Right atrium auricular region (tissue), 2 donors: ENCODE measurements at regions not wholly inside any gene's neighbourhood (a gene's known extent, or its start where the extent isn't known, plus 50 kb on each side); places are given as distances from the start of the nearest gene placed in this dataset.

ENCODE experiments used
- DNase-seq: peaks from one replicate; pipeline ENCODE4 v3.0.0-alpha.2; 2019; ENCODE audit warnings: low spot score
- H3K27ac ChIP-seq, 2 donors: fragments of 200-600 bp; sonication (generic); 1 replicate in 1 of 2; 2 replicates in 1 of 2; pipeline ENCODE4 v1.5.1; 2016 to 2019
- H3K27me3 ChIP-seq, 2 donors: fragments of 200-600 bp; sonication (generic); one replicate each; pipeline versions ENCODE4 v1.5.1 to v1.6.0; 2017 to 2019
- H3K36me3 ChIP-seq: fragments of 200-600 bp; sonication (generic); one replicate; pipeline ENCODE4 v1.5.1; 2016
- H3K4me1 ChIP-seq, 2 donors: fragments of 200-600 bp; sonication (generic); one replicate each; pipeline versions ENCODE4 v1.5.1 to v1.6.0; 2017 to 2019
- H3K4me3 ChIP-seq, 2 donors: fragments of 200-600 bp; sonication (generic); 1 replicate in 1 of 2; 2 replicates in 1 of 2; pipeline ENCODE4 v1.5.1; 2017 to 2019; ENCODE audit warnings: mild to moderate bottlenecking in 1 of 2, moderate library complexity in 1 of 2
- H3K9me3 ChIP-seq, 2 donors: fragments of 200-600 bp; sonication (generic); one replicate each; pipeline ENCODE4 v1.5.1; 2019
- TF ChIP-seq, protein P1 (sequence below), 2 donors: fragments of 200-600 bp; sonication (generic); IDR thresholded peaks; one replicate each; pipeline ENCODE4 v1.5.1; 2019; ENCODE audit warnings: antibody characterized with exemption in 2 of 2

DNA sequence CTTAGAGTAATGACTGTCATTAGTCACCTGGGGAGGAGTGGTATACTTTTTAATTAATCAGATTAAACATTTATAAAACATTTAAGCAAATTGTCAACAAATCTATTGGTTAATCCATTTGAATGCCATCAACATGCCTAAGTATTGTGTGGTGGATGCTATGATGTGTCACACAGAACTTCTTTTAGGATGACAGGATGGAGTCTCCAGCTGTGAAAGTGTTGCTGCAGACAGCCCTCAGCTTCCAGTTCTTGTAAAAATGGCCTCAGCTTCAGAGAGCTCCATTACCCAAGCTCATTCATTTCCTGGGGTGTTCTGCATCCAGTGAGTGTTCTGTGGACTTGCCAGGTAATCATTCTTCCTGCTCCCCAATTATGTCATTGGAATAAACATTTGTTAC, 74.3 kb upstream of the CLNK start:
- Histone ChIP-seq H3K27ac (no peak overlapping the region), H3K4me1 (no peaks in the 10 kb centered on the region), H3K27me3 (no peaks in the 10 kb centered on the region), H3K36me3 (no peaks in the 10 kb centered on the region), H3K9me3 (no peaks in the 10 kb centered on the region), H3K4me3 (no peak overlapping the region)
- no peak for DNase-seq
- TF ChIP-seq, protein P1, sequence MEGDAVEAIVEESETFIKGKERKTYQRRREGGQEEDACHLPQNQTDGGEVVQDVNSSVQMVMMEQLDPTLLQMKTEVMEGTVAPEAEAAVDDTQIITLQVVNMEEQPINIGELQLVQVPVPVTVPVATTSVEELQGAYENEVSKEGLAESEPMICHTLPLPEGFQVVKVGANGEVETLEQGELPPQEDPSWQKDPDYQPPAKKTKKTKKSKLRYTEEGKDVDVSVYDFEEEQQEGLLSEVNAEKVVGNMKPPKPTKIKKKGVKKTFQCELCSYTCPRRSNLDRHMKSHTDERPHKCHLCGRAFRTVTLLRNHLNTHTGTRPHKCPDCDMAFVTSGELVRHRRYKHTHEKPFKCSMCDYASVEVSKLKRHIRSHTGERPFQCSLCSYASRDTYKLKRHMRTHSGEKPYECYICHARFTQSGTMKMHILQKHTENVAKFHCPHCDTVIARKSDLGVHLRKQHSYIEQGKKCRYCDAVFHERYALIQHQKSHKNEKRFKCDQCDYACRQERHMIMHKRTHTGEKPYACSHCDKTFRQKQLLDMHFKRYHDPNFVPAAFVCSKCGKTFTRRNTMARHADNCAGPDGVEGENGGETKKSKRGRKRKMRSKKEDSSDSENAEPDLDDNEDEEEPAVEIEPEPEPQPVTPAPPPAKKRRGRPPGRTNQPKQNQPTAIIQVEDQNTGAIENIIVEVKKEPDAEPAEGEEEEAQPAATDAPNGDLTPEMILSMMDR (IDR thresholded peaks at IDR 0.05), result no peak

- H3K4me1 ChIP-seq, result no peaks in the 10 kb centered on the region
- no peak overlapping the region for H3K27ac ChIP-seq
- no peaks in the 10 kb centered on the region for H3K9me3 ChIP-seq
- TF ChIP-seq, protein P1 (IDR thresholded peaks at IDR 0.05), result no peak
- no peak overlapping the region for H3K4me3 ChIP-seq
- no peaks in the 10 kb centered on the region for H3K27me3 ChIP-seq
- H3K36me3 ChIP-seq, result no peaks in the 10 kb centered on the region
- DNase-seq, result no peak
Measured at GRCh38 chr4:10753856-10754402, 69.4 kb upstream of the CLNK start.

- TF ChIP-seq, protein P1 (IDR thresholded peaks at IDR 0.05), result no peak
Measured at GRCh38 chr4:10753336-10753735, 68.8 kb upstream of the CLNK start.

GRCh38 chr4:10750714-10751113, 66.1 kb upstream of the CLNK start:
- TF ChIP-seq, protein P1 (IDR thresholded peaks at IDR 0.05), result no peak
- no peak overlapping the region for H3K27ac ChIP-seq
- H3K9me3 ChIP-seq, result no peaks in the 10 kb centered on the region
- no peaks in the 10 kb centered on the region for H3K4me1 ChIP-seq
- no peaks in the 10 kb centered on the region for H3K36me3 ChIP-seq
- no peak for DNase-seq
- no peak overlapping the region for H3K4me3 ChIP-seq
- no peaks in the 10 kb centered on the region for H3K27me3 ChIP-seq

More at GRCh38 chr4:10753336-10753735, 68.8 kb upstream of the CLNK start:
- H3K4me1 ChIP-seq, result no peaks in the 10 kb centered on the region
- H3K4me3 ChIP-seq, result no peak overlapping the region
- no peaks in the 10 kb centered on the region for H3K27me3 ChIP-seq
- H3K36me3 ChIP-seq, result no peaks in the 10 kb centered on the region
- H3K27ac ChIP-seq, result no peak overlapping the region
- no peak for DNase-seq
- H3K9me3 ChIP-seq, result no peaks in the 10 kb centered on the region

DNA sequence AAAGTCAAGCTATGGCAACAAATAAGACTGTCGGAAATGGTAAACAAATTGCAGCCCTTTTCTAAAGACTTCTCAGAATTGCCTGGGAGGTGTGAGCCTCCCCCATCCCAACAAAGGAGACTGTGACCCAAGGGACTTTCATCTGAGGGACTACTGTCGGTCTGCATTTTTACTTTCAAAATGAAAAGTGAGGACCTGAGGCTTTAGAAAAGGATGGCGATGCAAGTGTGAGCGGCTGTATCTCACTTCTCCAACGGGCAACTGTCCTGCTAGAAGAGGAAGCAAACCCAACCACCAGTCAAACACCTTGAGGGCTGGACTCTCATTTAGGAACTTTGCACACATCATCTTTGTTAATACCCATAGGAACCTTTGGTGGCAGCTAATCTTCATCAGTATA, 62.6 kb upstream of the CLNK start:
- H3K36me3 ChIP-seq, result no peaks in the 10 kb centered on the region
- no peaks in the 10 kb centered on the region for H3K27me3 ChIP-seq
- peak overlapping the region in 1 of 2 donors; percentile 51 for H3K27ac ChIP-seq
- TF ChIP-seq, protein P1 (IDR thresholded peaks at IDR 0.05), result no peak
- no peaks in the 10 kb centered on the region for H3K4me1 ChIP-seq
- no peak overlapping the region for H3K4me3 ChIP-seq
- no peak for DNase-seq
- no peaks in the 10 kb centered on the region for H3K9me3 ChIP-seq
